GM10266 (cell line): ENCODE measurements at regions not wholly inside any gene's neighbourhood (a gene's known extent, or its start where the extent isn't known, plus 50 kb on each side); places are given as distances from the start of the nearest gene placed in this dataset.

Experiments used
- DNase-seq: peaks from one replicate; pipeline ENCODE4 v3.0.0; 2012; ENCODE audit errors: extremely low spot score
- CTCF ChIP-seq: IDR thresholded peaks from 2 replicates; pipeline ENCODE4 v1.5.1; 2012; ENCODE audit warnings: mild to moderate bottlenecking, low read depth; ENCODE audit not compliant: control insufficient read depth, insufficient read depth; ENCODE audit errors: missing control alignments

DNA sequence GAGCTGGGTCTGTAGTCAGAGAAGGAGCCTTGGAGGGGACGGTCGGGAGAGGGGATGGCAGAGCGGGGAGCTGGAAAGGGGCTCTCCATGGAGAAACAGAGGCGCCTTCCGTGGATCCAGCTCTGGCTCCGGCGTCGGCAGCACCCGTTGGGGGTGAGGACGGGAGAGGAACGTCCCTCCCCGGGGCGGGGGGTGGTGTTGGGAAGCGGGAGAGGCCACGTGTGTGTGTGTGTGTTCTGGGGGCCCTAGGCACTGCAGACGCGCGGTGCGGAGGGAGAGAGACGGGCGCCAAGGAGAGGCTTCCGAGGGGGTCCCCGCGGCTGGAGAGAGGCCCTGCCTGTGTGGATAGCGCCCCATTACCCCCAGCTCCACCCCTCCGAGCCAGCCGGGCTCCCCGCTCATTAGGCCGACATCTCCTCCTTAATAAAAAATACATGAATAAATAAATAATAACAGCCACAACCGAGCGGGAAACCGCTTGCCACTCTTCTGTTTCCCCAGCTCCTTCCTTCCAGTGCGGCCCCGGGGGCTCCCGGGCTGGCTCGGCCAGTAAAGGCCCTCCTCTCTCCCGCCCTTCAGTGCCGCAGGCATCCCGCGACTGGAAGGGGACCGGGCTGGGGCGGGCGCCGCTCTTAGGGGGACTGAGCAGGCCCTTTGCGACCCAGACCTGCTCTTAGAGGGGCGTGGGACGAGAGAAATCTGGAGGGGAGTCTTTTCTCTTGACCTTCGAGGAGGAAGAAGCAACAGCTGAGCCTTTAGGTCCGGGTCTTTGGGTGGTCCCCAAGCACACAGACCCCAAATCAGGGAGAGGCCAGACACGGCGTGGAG, 71.3 kb upstream of the ARAP3 start:
- TF ChIP-seq CTCF: no peak
- no peak for DNase-seq

- DNase-seq: no peak
Measured at GRCh38 chr5:141747152-141748141, 65.4 kb upstream of the ARAP3 start.

GRCh38 chr5:141746395-141746794, 64.4 kb upstream of the ARAP3 start:
- no peak for DNase-seq
- TF ChIP-seq CTCF: no peak

More at GRCh38 chr5:141747152-141748141, 65.4 kb upstream of the ARAP3 start:
- no peak for TF ChIP-seq CTCF

DNA sequence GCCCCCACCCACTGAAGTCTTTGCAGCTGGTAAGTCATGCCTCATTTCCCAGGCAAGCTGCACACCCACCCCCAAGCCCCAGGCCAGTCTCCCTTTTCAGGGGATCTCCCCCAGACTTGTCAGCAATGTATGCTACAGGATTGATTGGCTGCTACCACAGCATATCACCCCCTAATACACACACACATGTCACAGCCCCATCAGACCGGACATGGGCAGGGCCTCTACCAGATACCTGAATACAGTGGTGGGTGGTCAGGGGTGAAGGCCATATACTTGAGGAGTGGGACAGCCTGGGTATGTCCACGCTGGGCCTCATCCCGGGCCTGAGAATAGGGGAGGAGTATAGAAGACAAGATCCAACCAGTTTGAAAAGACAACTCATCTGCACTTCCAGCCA, 63.4 kb upstream of the ARAP3 start:
- no peak for TF ChIP-seq CTCF

GRCh38 chr5:141743866-141744272, 61.8 kb upstream of the ARAP3 start:
- no peak for TF ChIP-seq CTCF
- no peak for DNase-seq

More for the DNA sequence above, 63.4 kb upstream of the ARAP3 start:
- no peak for DNase-seq

DNA sequence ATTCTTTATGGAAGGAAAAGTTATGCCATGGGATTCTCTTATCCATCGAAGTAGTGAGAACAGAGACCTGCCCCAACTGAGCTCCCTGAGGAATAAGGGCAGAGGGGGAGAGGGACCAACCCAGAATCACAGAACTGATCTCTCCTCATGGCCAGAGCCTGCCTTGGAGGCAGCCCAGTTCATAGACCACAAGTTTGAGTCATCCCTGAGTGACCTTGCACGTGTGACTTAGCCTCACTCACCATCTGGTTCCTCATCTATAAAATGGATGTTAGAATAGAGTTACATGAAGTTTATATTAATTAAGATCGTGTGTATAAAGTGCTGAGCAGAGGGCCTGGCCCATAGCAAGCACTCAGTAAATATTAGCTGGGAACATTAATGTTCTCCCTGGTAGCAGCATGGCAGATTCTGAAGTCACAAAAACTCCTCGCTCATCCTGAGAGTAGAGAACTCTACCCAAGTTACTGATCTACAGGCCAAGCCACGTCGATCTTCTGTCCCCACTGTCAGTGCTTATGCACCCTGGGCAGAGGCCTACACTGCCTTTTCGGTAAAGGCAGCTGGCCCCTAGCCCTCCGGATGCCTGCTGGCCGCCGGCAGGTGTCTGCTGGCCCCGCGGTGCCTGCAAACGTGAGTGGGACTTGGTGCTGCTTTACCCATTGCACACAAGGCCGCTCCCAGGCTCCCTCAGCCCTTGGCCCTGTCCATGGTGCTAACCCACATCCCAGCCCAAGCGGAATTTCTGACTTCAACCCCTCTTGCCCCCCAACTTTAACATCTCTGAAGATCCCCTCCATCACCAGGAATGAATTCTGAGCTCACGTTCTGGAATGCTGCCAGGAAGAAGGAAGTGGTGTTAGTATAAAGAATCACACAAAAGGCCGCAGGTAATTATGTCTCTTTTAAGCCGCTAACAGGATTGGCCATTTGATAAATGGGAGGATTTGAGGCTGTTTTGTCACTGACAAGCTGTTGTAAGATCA, 61.1 kb upstream of the ARAP3 start:
- no peak for DNase-seq

More for the DNA sequence above, 61.1 kb upstream of the ARAP3 start:
- TF ChIP-seq CTCF: no peak
